GM21515 (cell line): ENCODE measurements at regions not wholly inside any gene's neighbourhood (a gene's known extent, or its start where the extent isn't known, plus 50 kb on each side); places are given as distances from the start of the nearest gene placed in this dataset.

Experiments
- ATAC-seq: cut with Tn5 transposase; IDR thresholded peaks from one replicate; pipeline ENCODE4 v1.9.1; 2021; ENCODE audit not compliant: unreplicated experiment

DNA sequence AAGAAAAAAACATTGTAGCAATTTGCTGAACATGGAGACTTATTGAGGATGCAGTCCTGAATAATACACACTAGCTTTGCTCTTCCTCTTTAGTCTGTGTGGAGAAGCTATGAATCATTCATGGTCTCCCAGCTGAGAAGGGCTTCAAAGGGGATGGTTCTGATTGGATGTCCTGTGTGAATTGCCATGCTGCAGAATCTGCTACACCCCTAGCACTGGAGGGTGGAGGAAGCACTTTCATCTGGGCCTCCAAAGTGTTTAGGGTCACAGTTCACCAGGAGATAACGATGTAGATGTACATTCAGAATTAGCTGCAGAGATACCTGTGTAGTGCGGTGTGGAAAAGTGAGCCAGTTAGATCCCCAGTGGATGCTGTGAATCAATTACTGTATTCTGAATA, 321.1 kb upstream of the EDNRB start:
- ATAC-seq = no peak

GRCh38 chr13:78238911-78239310, 320.3 kb upstream of the EDNRB start:
- ATAC-seq = no peak

DNA sequence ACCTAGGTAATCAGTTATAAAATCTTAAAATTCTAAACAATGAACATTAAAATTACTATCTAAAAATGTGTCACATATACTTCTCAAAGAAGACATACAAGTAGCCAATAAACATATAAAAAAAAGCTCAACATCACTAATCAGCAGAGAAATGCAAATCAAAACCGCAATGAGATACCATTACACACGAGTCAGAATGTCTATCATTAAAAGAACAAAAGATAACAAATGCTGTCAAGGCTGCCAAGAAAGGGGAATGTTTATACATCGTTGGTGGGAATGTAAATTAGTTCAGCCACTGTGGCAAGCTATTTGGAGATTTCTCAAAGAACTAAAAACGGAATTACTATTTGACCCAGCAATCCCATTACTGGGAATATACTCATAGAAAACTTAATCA, 310.3 kb upstream of the EDNRB start:
- no peak for ATAC-seq

DNA sequence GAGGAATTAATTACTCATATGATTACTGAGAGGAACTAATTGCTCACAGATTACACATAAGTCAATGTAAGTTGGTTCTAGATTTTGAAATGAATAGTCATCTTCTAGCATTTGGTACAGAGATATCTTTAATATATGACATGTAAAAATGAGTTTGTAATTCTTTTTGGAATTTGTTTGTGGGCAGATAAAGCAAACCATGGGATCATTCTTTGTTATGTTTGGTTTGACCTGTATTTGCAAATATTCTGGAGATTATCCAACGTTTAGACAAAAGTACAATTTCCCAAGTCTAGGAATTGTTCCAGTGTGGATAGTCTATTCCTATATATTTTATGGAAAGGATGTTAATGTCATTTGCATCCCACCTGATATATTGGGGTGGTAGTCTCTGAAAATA, 309.6 kb upstream of the EDNRB start:
- no peak for ATAC-seq

DNA sequence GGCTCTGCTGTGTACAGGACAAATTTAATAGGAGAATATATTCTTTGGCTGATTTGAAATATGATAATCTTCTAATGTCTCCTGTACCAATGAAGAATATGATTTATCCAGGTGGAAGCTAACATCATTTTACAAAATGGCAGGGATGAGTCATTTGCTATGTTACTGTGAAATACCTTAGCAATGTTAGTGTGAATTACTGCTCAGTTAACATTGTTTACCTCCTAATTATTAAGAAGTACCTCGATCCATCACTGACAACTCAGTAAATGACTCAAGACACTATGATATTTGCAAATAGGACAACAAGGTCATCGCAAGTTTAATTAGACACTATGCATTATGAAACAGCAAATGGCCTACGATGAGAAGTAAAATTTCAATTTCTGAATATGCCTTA, 309.1 kb upstream of the EDNRB start:
- ATAC-seq = no peak

GRCh38 chr13:78215458-78216108, 297.0 kb upstream of the EDNRB start:
- ATAC-seq = no peak

DNA sequence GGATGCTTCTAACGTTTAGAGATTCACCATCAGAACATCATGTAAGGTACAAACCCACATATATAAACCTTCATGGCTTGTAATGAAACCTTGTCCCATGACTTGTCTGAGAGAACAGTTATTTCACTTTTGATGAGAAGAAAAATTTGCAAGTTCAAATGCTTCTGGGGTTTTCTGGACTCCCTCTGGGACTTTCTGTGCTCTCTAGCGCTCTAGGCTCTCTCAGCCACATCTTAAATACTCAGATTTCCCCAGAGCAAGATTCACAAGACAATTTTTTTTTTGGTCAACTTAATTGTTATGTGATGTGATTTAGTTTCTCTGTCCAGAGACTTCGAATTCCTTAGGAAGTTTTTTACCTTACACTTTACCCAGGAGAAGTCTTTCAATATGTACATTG, 282.8 kb upstream of the EDNRB start:
- peak; percentile 59 for ATAC-seq

DNA sequence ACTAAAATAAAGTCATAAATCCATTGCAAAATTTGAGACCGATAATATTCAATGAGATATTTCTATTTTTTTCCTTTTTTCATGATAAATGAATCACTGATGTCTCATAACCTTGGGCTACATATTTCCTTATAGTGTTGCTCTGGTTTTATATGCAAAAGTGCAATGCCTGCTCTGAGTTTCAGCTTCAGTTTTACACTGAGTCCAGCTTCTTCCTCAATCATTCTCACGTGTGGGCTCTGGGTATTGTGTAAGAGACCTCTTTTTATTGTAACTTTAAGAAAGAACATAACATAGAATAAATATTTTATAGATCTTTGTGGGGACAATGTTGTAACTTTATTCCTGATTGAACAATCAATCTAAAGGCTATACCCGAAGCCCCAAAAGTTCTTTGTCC, 280.2 kb upstream of the EDNRB start:
- no peak for ATAC-seq

GRCh38 chr13:78198419-78198818, 279.8 kb upstream of the EDNRB start:
- ATAC-seq = no peak

GRCh38 chr13:78197231-78197630, 278.6 kb upstream of the EDNRB start:
- ATAC-seq = no peak

- no peak for ATAC-seq
Observed at GRCh38 chr13:78194904-78195639, 276.4 kb upstream of the EDNRB start.

DNA sequence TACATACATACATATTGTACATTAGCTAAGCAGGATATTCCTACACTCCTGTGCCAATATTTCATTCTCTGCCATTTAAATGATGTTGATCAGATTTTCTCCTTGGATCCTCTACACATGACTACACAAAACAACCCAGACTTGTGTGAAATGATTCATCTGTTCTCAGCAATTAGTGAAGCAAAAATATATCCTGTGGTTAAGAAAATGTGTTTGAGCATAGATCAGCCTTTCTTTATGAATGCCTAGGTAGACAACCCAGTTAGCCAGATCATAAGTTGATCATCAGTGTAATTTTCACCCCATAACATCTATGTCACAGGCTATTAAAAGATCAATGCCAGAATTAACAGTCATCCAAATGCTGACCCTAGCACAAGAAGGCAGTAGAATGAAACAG, 275.2 kb upstream of the EDNRB start:
- ATAC-seq = no peak

GRCh38 chr13:78192716-78193115, 274.1 kb upstream of the EDNRB start:
- no peak for ATAC-seq

DNA sequence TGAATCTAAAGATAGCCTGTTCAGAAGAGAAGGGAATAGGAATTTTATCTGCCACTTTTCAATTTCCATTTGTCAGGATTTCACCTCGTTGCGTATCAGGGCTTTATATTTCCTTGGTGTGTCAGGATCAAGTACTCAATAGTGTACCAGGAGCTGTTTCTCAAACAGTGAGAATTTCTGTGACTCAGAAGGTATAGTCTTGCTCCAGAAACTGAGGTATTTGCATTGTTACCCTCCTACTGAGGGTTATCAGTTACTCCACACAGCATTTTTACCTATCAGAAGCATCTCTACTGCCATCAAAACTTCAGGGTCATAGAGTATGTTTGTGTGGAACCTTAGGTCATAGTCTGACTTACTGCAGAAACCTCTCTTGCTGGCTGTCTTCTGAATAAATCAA, 271.7 kb upstream of the EDNRB start:
- ATAC-seq = no peak

GRCh38 chr13:78187781-78188180, 269.1 kb upstream of the EDNRB start:
- no peak for ATAC-seq

- no peak for ATAC-seq
Observed at GRCh38 chr13:78185700-78186099, 267.1 kb upstream of the EDNRB start.

- ATAC-seq = no peak
Observed at GRCh38 chr13:78183732-78184131, 265.1 kb upstream of the EDNRB start.

- no peak for ATAC-seq
Observed at GRCh38 chr13:78182813-78183212, 264.2 kb upstream of the EDNRB start.

GRCh38 chr13:78177306-78177705, 258.7 kb upstream of the EDNRB start:
- ATAC-seq = no peak

- ATAC-seq = no peak
Observed at GRCh38 chr13:78176880-78177279, 258.2 kb upstream of the EDNRB start.

DNA sequence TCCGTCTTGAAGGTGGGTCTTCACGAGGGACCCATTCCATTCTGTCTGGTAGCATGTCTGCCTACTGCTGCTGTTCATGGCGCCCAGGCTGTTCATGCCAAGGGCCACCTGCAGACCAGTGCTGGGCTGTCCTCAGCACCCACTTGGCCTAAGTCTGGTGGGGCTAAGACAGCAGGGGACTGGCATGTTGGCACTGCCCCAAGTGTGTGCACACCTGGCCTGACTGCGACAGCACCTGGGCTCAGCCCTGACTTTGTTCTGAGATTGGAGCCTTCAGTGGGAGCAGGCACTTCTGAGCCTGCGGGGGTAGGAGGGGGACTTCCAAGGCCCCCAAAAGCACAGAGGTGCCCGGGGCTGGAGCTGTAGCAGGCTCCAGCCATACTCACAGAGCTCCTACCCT, 250.8 kb upstream of the EDNRB start:
- no peak for ATAC-seq

DNA sequence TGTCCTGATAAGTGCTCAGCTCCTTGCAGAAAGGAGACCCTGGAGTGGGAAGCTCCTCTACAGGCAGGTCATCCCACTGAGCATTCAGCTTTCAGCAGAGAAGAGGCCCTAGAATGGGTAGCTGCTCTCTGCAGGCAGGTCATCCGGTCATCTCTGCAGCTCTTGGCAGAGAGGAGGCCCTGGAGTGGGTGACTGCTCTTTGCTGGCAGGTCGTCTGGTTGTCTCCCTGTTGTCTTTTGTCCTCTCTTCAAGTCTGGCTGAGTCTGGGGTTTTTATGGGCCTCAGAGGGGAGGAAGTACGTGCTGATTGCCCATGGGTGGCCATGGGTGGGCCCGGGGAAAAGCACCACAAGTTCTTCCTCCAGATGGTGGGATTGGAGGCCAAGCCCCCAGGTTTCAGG, 250.3 kb upstream of the EDNRB start:
- no peak for ATAC-seq

GRCh38 chr13:78161266-78161665, 242.6 kb upstream of the EDNRB start:
- no peak for ATAC-seq
